Fibroblast of lung (primary cell): ENCODE measurements at regions not wholly inside any gene's neighbourhood (a gene's known extent, or its start where the extent isn't known, plus 50 kb on each side); places are given as distances from the start of the nearest gene placed in this dataset.

ENCODE experiments used
- DNase-seq, 2 donors: peaks; one replicate each; pipeline versions ENCODE4 v3.0.0 to v3.0.0-alpha.2; 2010; ENCODE audit warnings: low read depth in 2 of 2
- H2AFZ ChIP-seq: 2 replicates; pipeline ENCODE4 v1.5.1; 2012; ENCODE audit warnings: low read length, control low read depth, inconsistent platforms
- H3K27ac ChIP-seq: 2 replicates; pipeline ENCODE4 v1.5.1; 2011; ENCODE audit warnings: low read length, control low read depth; ENCODE audit not compliant: insufficient read depth
- H3K27me3 ChIP-seq: 2 replicates; pipeline ENCODE4 v1.5.1; 2011; ENCODE audit warnings: mild to moderate bottlenecking, low read length; ENCODE audit not compliant: control insufficient read depth, insufficient read depth
- H3K36me3 ChIP-seq: 2 replicates; pipeline ENCODE4 v1.5.1; 2011; ENCODE audit warnings: low read length; ENCODE audit not compliant: control insufficient read depth, insufficient read depth
- H3K4me1 ChIP-seq: 2 replicates; pipeline ENCODE4 v1.5.1; 2011; ENCODE audit warnings: low read length; ENCODE audit not compliant: control insufficient read depth, insufficient read depth; ENCODE audit errors: extremely low read depth
- H3K4me2 ChIP-seq: 2 replicates; pipeline ENCODE4 v1.5.1; 2011; ENCODE audit warnings: low read length, control low read depth; ENCODE audit not compliant: insufficient read depth; ENCODE audit errors: extremely low read depth
- H3K4me3 ChIP-seq, 4 experiments: fragments of 200-600 bp in 1 of 4; sonication (generic) in 1 of 4; replicated peaks in 1 of 4; 2 replicates each; pipeline ENCODE4 v1.5.1; 2011 to 2016; ENCODE audit warnings: low read length in 4 of 4, low read depth in 3 of 4, mild to moderate bottlenecking in 3 of 4, control low read depth in 2 of 4, inconsistent platforms in 1 of 4, mixed read lengths in 1 of 4; ENCODE audit not compliant: insufficient read depth in 1 of 4; ENCODE audit errors: control extremely low read depth in 1 of 4
- H3K79me2 ChIP-seq: 2 replicates; pipeline ENCODE4 v1.5.1; 2012; ENCODE audit warnings: mild to moderate bottlenecking, low read length, inconsistent platforms; ENCODE audit not compliant: control insufficient read depth, insufficient read depth
- H3K9ac ChIP-seq: 2 replicates; pipeline ENCODE4 v1.5.1; 2011; ENCODE audit warnings: mild to moderate bottlenecking, low read length, control low read depth; ENCODE audit not compliant: insufficient read depth
- H3K9me3 ChIP-seq: 2 replicates; pipeline ENCODE4 v1.5.1; 2012; ENCODE audit warnings: low read depth, low read length; ENCODE audit not compliant: control insufficient read depth, insufficient read depth
- H4K20me1 ChIP-seq: 2 replicates; pipeline ENCODE4 v1.5.1; 2011; ENCODE audit warnings: low read length; ENCODE audit not compliant: control insufficient read depth, insufficient read depth; ENCODE audit errors: extremely low read depth
- EZH2 ChIP-seq: IDR thresholded peaks from 2 replicates; pipeline ENCODE4 v1.5.1; 2012; ENCODE audit warnings: low read length, control low read depth, mild to moderate bottlenecking; ENCODE audit errors: missing control alignments
- TF ChIP-seq, protein P1 (sequence below), 2 donors: IDR thresholded peaks in 1 of 2; conservative IDR thresholded peaks in 1 of 2; 1 replicate in 1 of 2; 2 replicates in 1 of 2; pipeline ENCODE4 v1.5.1; 2011 to 2012; ENCODE audit warnings: low read length in 2 of 2, control low read depth in 1 of 2, inconsistent platforms in 1 of 2, low read depth in 1 of 2, mild to moderate bottlenecking in 1 of 2

DNA sequence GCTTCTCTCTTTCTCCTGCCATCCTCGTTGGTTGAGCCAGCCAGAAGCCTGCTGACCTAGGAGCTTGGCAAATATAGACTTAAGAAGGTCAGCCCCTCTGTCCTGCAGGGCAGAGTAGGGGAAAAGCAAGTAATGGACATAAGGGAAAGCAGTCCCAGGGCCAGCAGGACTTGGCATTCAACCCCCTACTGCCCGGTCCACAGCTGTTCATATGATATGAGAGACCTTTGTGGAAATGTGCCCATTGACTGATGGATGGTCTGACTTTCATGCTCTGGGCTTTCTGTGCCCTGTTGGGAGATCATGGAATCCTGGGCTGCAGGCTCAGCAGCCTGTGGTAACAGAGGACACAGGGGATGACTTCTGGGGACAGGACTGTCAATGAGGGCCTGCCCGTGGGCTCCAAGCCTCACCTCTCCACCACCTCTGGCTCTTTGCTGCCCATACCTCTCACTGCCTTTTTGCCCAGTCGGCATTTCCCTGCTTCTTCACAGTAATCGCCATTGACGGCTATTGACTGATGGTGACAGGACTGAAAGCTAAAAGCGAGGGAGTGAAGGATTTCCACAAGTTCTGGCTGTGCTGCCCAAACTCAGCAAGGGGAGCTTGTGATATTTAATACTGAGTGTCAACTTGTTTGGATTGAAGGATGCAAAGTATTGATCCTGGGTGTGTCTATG, 60.0 kb upstream of the NMNAT3 start:
- no peaks in the 10 kb centered on the region for H3K79me2 ChIP-seq
- H3K4me3 ChIP-seq, result no peak overlapping the region
- H3K27me3 ChIP-seq, result no peaks in the 10 kb centered on the region
- no peaks in the 10 kb centered on the region for H3K36me3 ChIP-seq
- H4K20me1 ChIP-seq, result no peaks in the 10 kb centered on the region
- H2AFZ ChIP-seq, result no peak overlapping the region
- DNase-seq, result no peak
- H3K4me1 ChIP-seq, result no peaks in the 10 kb centered on the region
- H3K4me2 ChIP-seq, result no peak overlapping the region
- H3K27ac ChIP-seq, result no peak overlapping the region
- no peaks in the 10 kb centered on the region for H3K9me3 ChIP-seq
- no peak overlapping the region for H3K9ac ChIP-seq
- TF ChIP-seq EZH2, result no peak
- TF ChIP-seq, protein P1, sequence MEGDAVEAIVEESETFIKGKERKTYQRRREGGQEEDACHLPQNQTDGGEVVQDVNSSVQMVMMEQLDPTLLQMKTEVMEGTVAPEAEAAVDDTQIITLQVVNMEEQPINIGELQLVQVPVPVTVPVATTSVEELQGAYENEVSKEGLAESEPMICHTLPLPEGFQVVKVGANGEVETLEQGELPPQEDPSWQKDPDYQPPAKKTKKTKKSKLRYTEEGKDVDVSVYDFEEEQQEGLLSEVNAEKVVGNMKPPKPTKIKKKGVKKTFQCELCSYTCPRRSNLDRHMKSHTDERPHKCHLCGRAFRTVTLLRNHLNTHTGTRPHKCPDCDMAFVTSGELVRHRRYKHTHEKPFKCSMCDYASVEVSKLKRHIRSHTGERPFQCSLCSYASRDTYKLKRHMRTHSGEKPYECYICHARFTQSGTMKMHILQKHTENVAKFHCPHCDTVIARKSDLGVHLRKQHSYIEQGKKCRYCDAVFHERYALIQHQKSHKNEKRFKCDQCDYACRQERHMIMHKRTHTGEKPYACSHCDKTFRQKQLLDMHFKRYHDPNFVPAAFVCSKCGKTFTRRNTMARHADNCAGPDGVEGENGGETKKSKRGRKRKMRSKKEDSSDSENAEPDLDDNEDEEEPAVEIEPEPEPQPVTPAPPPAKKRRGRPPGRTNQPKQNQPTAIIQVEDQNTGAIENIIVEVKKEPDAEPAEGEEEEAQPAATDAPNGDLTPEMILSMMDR (conservative IDR thresholded peaks at IDR 0.05 in 1 of 2, IDR thresholded peaks at IDR 0.05 in 1 of 2; ENCODE audit: low read depth in 1 of 2, low read length in 2 of 2), result no peak

DNA sequence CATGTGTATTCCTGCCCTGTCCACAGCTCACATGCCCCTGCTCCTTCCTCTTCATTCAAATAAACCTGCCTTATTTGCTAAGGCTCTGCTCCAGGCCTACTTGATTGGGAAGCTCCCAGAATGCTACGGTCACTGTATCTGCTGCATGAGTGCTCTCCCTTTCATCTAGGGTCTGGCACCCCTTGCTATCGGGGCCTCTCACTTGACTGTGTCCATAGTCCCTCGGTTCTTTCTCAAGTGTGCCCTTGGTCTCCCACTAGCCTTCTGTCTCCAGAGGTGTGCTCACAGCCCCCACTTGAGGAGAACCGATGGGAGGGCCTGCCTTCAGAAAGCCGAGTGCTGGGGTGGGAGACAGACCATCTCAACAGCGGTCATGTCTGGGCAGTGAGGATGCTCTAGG, 57.4 kb upstream of the NMNAT3 start:
- no peak overlapping the region for H3K9ac ChIP-seq
- H3K27ac ChIP-seq, result no peak overlapping the region
- TF ChIP-seq, protein P1 (conservative IDR thresholded peaks at IDR 0.05 in 1 of 2, IDR thresholded peaks at IDR 0.05 in 1 of 2; ENCODE audit: low read depth in 1 of 2, low read length in 2 of 2), result no peak
- no peak for TF ChIP-seq EZH2
- no peak overlapping the region for H3K4me2 ChIP-seq
- H3K36me3 ChIP-seq, result no peaks in the 10 kb centered on the region
- no peaks in the 10 kb centered on the region for H4K20me1 ChIP-seq
- H3K4me3 ChIP-seq, result no peak overlapping the region
- H2AFZ ChIP-seq, result no peak overlapping the region
- H3K9me3 ChIP-seq, result no peaks in the 10 kb centered on the region
- H3K27me3 ChIP-seq, result no peaks in the 10 kb centered on the region
- H3K79me2 ChIP-seq, result no peaks in the 10 kb centered on the region
- no peak for DNase-seq
- no peaks in the 10 kb centered on the region for H3K4me1 ChIP-seq

DNA sequence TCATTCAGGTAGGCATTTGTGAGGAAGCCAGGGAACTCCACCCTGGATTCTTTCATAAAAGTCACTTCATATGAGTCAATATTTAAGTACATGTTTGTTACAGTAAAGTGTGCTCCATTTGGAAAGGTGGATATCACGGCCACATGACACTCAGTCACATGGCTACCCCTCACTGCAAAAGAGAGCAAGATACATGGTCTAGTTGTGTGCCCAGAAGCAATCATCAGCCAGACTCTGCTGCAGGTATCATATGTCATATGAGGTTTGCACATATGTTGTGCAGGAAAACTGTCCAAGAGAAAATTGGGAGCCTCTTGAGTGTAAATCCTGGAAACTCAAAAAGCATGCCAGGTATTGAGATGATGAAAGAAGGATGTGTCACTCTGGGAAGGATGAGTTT, 55.0 kb upstream of the NMNAT3 start:
- TF ChIP-seq EZH2, result no peak
- TF ChIP-seq, protein P1 (conservative IDR thresholded peaks at IDR 0.05 in 1 of 2, IDR thresholded peaks at IDR 0.05 in 1 of 2; ENCODE audit: low read depth in 1 of 2, low read length in 2 of 2), result no peak
- no peak overlapping the region for H3K4me2 ChIP-seq
- no peak overlapping the region for H2AFZ ChIP-seq
- no peaks in the 10 kb centered on the region for H3K4me1 ChIP-seq
- H3K9ac ChIP-seq, result no peak overlapping the region
- H3K4me3 ChIP-seq, result no peak overlapping the region
- no peak for DNase-seq
- no peaks in the 10 kb centered on the region for H3K27me3 ChIP-seq
- no peaks in the 10 kb centered on the region for H4K20me1 ChIP-seq
- H3K79me2 ChIP-seq, result no peaks in the 10 kb centered on the region
- no peaks in the 10 kb centered on the region for H3K36me3 ChIP-seq
- no peak overlapping the region for H3K27ac ChIP-seq
- no peaks in the 10 kb centered on the region for H3K9me3 ChIP-seq
